ENCODE measurements at regions not wholly inside any gene's neighbourhood (a gene's known extent, or its start where the extent isn't known, plus 50 kb on each side); places are given as distances from the start of the nearest gene placed in this dataset.

DNA sequence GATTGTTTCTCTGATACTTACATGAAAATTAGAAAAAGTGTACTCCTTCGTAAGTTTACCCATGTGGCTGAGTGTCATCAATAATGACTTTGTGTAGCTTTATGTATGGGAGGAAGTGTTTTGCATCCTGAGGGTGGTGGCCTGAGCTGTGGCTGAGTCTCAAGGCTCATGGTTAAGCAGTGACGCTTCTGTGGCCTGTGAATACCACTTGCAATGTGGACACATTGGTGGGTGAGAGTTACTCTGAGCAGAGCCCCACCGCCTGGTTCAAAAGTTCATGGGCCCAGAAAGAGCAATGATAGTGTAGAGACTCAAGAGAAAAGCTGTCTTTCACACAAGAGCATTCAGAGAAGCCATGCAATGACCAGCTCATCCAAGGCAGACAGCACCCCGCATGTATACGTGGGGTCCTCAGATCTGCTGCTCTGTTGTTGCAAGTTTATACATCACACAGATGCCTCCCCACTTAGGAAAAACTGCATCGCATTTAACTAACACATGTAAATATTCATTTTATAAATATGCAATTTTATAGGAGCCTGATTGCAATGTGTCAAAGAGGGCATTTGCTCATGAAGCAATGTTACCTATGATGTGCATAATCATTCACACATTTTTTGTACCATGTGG is 55.1 kb upstream of the FRMD6 start:
- TF ChIP-seq EZH2 (IDR thresholded peaks at IDR 0.05; ENCODE audit: insufficient read depth, poor library complexity, severe bottlenecking) (no peak), EZH2phosphoT487 (IDR thresholded peaks at IDR 0.05; ENCODE audit: insufficient read depth, low read depth) (no peak)
